RWPE1 (cell line): ENCODE measurements at regions not wholly inside any gene's neighbourhood (a gene's known extent, or its start where the extent isn't known, plus 50 kb on each side); places are given as distances from the start of the nearest gene placed in this dataset.

Experiments
- CTCF ChIA-PET: fragments of 350-600 bp; sonication (Branson Sonifier 250); formaldehyde crosslinking; extraction: SDS; loops from one replicate; lab custom pipeline; 2021; lab: Yijun Ruan, JAX
- POLR2A ChIA-PET: fragments of 400-600 bp; formaldehyde crosslinking; extraction: SDS; loops from one replicate; lab custom pipeline; 2020; ENCODE audit warnings: antibody characterized with exemption; ENCODE audit not compliant: low non-redundant PET; lab: Yijun Ruan, JAX
- DNase-seq: peaks from one replicate; pipeline ENCODE4 v3.0.0; 2012; ENCODE audit warnings: low spot score
- H3K27ac ChIP-seq: fragments of 450-650 bp; 2 replicates; pipeline ENCODE4 v1.5.1; 2017
- CTCF ChIP-seq: fragments of 450-650 bp; conservative IDR thresholded peaks from 2 replicates; pipeline ENCODE4 v1.5.1; 2017; ENCODE audit warnings: low read depth, mild to moderate bottlenecking

- ChIA-PET CTCF (interaction anchor here (1.0 kb wide), 1 partner anchor 14 kb away, joined by 4 read pairs; no protein-coding TSS in a partner anchor), POLR2A (no interaction called here)
- H3K27ac ChIP-seq: no peak overlapping the region
- no peak for DNase-seq
- TF ChIP-seq CTCF: no peak
These were observed 105.0 kb upstream of the EEF1E1 start for GRCh38 chr6:8207191-8207868.

- no peak for DNase-seq
- ChIA-PET POLR2A (no interaction called here), CTCF (interaction anchor here (0.6 to 0.7 kb wide), 2 partner anchors 118 to 1451 kb away, joined by 4 to 5 read pairs; no protein-coding TSS in a partner anchor)
- TF ChIP-seq CTCF: no peak
- H3K27ac ChIP-seq: no peak overlapping the region
These were observed 101.0 kb upstream of the EEF1E1 start for GRCh38 chr6:8203337-8203736.

GRCh38 chr6:8201679-8202078 is 99.3 kb upstream of the EEF1E1 start:
- no peak for TF ChIP-seq CTCF
- H3K27ac ChIP-seq: no peak overlapping the region
- ChIA-PET CTCF (interaction anchor here (0.6 kb wide), 1 partner anchor 1315 kb away, joined by 3 read pairs; no protein-coding TSS in a partner anchor), POLR2A (no interaction called here)
- DNase-seq: no peak

- CTCF ChIA-PET: interaction anchor here (1.1 kb wide), 1 partner anchor 19 kb away, joined by 3 read pairs; no protein-coding TSS in a partner anchor
- DNase-seq: no peak
- no peak overlapping the region for H3K27ac ChIP-seq
- TF ChIP-seq CTCF: no peak
- POLR2A ChIA-PET: no interaction called here
These were observed 97.9 kb upstream of the EEF1E1 start for GRCh38 chr6:8200255-8200654.

GRCh38 chr6:8195714-8196102 is 93.4 kb upstream of the EEF1E1 start:
- DNase-seq: no peak
- H3K27ac ChIP-seq: no peak overlapping the region
- no peak for TF ChIP-seq CTCF
- ChIA-PET CTCF (no interaction called here), POLR2A (no interaction called here)

GRCh38 chr6:8195040-8195713 is 92.8 kb upstream of the EEF1E1 start:
- TF ChIP-seq CTCF: no peak
- H3K27ac ChIP-seq: no peak overlapping the region
- CTCF ChIA-PET: no interaction called here
- DNase-seq: no peak
- POLR2A ChIA-PET: no interaction called here
